Neural progenitor cell (in vitro differentiated cells): ENCODE measurements at regions not wholly inside any gene's neighbourhood (a gene's known extent, or its start where the extent isn't known, plus 50 kb on each side); places are given as distances from the start of the nearest gene placed in this dataset.

Experiments
- CTCF ChIP-seq: fragments of 200-600 bp; sonication (generic); IDR thresholded peaks from 2 replicates; pipeline ENCODE4 v1.5.1; 2017; ENCODE audit warnings: antibody characterized with exemption, mild to moderate bottlenecking
- EZH2 ChIP-seq: fragments of 200-600 bp; sonication (generic); IDR thresholded peaks from 2 replicates; pipeline ENCODE4 v1.6.1; 2017; ENCODE audit warnings: antibody characterized with exemption, mild to moderate bottlenecking, moderate library complexity
- EZH2phosphoT487 ChIP-seq: fragments of 200-600 bp; sonication (generic); IDR thresholded peaks from 2 replicates; pipeline ENCODE4 v1.6.1; 2017; ENCODE audit warnings: antibody characterized with exemption

- no peak for TF ChIP-seq CTCF
- TF ChIP-seq EZH2: no peak
- no peak for TF ChIP-seq EZH2phosphoT487
These were observed 259.6 kb downstream of the C4orf33 start for GRCh38 chr4:129355516-129355915.
